ENCODE measurements at regions not wholly inside any gene's neighbourhood (a gene's known extent, or its start where the extent isn't known, plus 50 kb on each side); places are given as distances from the start of the nearest gene placed in this dataset.

- Histone ChIP-seq H3K79me2 (ENCODE audit: low read length) (no peaks in the 10 kb centered on the region), H3K27me3 (ENCODE audit: low read length) (no peaks in the 10 kb centered on the region), H3K27ac (ENCODE audit: low read length) (peak overlapping the region; percentile 44), H3F3A (ENCODE audit: low read length, unreplicated experiment) (no peaks in the 10 kb centered on the region), H4K20me1 (ENCODE audit: low read length) (no peaks in the 10 kb centered on the region), H2AFZ (ENCODE audit: low read length) (no peak overlapping the region), H3K9me2 (replicated peaks; ENCODE audit: low read length) (no peaks in the 10 kb centered on the region), H3K4me1 (ENCODE audit: insufficient read depth, low read length) (peaks cover 11% of the 10 kb centered on the region), H3K9me3 (ENCODE audit: low read length) (no peaks in the 10 kb centered on the region), H3K9ac (ENCODE audit: low read length) (no peak overlapping the region), H3K4me3 (ENCODE audit: low read length) (no peak overlapping the region), H3K36me3 (ENCODE audit: low read depth, low read length) (no peaks in the 10 kb centered on the region), H3K4me2 (ENCODE audit: low read length) (peak overlapping the region; percentile 23; the same call in 1 of the 2 replicates)
- intact Hi-C loops (cut with micrococcal nuclease), result no loop called here
- DNase-seq, result peak; percentile 53
- CTCF ChIA-PET, result no interaction called here
- no TSS peak for BruUV-seq (replicated peaks)
- no peak; the same call in 1 of the 2 replicates for ATAC-seq
- TF ChIP-seq EZH2phosphoT487 (IDR thresholded peaks at IDR 0.05; ENCODE audit: borderline replicate concordance, low read length) (no peak), CTCF (conservative IDR thresholded peaks at IDR 0.05; ENCODE audit: low read depth, low read length) (no peak), EZH2 (IDR thresholded peaks at IDR 0.05; ENCODE audit: low read length, unreplicated experiment) (no peak)
- POLR2A ChIA-PET (ENCODE audit: unreplicated experiment), result no interaction called here
Measured at GRCh38 chr4:14234307-14234706, 606.8 kb upstream of the BOD1L1 start.

- ChIA-PET POLR2A (ENCODE audit: unreplicated experiment) (no interaction called here), CTCF (no interaction called here)
- no peak for TF ChIP-seq CTCF (conservative IDR thresholded peaks at IDR 0.05; ENCODE audit: low read depth, low read length)
- TF ChIP-seq EZH2 (IDR thresholded peaks at IDR 0.05; ENCODE audit: low read length, unreplicated experiment), result no peak
- TF ChIP-seq EZH2phosphoT487 (IDR thresholded peaks at IDR 0.05; ENCODE audit: borderline replicate concordance, low read length), result no peak
- no TSS peak for BruUV-seq (replicated peaks)
- Histone ChIP-seq H3K9ac (ENCODE audit: low read length) (no peak overlapping the region), H3K27ac (ENCODE audit: low read length) (no peak overlapping the region), H3K27me3 (ENCODE audit: low read length) (no peaks in the 10 kb centered on the region), H3K9me3 (ENCODE audit: low read length) (no peaks in the 10 kb centered on the region), H2AFZ (ENCODE audit: low read length) (no peak overlapping the region), H3K79me2 (ENCODE audit: low read length) (no peaks in the 10 kb centered on the region), H3F3A (ENCODE audit: low read length, unreplicated experiment) (no peaks in the 10 kb centered on the region), H3K9me2 (replicated peaks; ENCODE audit: low read length) (no peaks in the 10 kb centered on the region), H3K4me3 (ENCODE audit: low read length) (no peak overlapping the region), H3K36me3 (ENCODE audit: low read depth, low read length) (no peaks in the 10 kb centered on the region), H4K20me1 (ENCODE audit: low read length) (no peaks in the 10 kb centered on the region), H3K4me1 (ENCODE audit: insufficient read depth, low read length) (peaks cover 11% of the 10 kb centered on the region), H3K4me2 (ENCODE audit: low read length) (no peak overlapping the region)
- ATAC-seq, result no peak
- DNase-seq, result no peak
- intact Hi-C loops (cut with micrococcal nuclease), result no loop called here
Measured at GRCh38 chr4:14236359-14236758, 608.8 kb upstream of the BOD1L1 start.

GRCh38 chr4:14237911-14238310 lies 610.4 kb upstream of the BOD1L1 start:
- Histone ChIP-seq H4K20me1 (ENCODE audit: low read length) (no peaks in the 10 kb centered on the region), H3K27ac (ENCODE audit: low read length) (no peak overlapping the region), H3K4me1 (ENCODE audit: insufficient read depth, low read length) (peaks cover 11% of the 10 kb centered on the region), H3K79me2 (ENCODE audit: low read length) (no peaks in the 10 kb centered on the region), H3K27me3 (ENCODE audit: low read length) (no peaks in the 10 kb centered on the region), H2AFZ (ENCODE audit: low read length) (no peak overlapping the region), H3K36me3 (ENCODE audit: low read depth, low read length) (no peaks in the 10 kb centered on the region), H3K9me2 (replicated peaks; ENCODE audit: low read length) (no peaks in the 10 kb centered on the region), H3K9ac (ENCODE audit: low read length) (no peak overlapping the region), H3K4me3 (ENCODE audit: low read length) (no peak overlapping the region), H3K9me3 (ENCODE audit: low read length) (no peaks in the 10 kb centered on the region), H3F3A (ENCODE audit: low read length, unreplicated experiment) (no peaks in the 10 kb centered on the region), H3K4me2 (ENCODE audit: low read length) (no peak overlapping the region)
- no TSS peak for BruUV-seq (replicated peaks)
- TF ChIP-seq EZH2phosphoT487 (IDR thresholded peaks at IDR 0.05; ENCODE audit: borderline replicate concordance, low read length), result no peak
- no peak for TF ChIP-seq CTCF (conservative IDR thresholded peaks at IDR 0.05; ENCODE audit: low read depth, low read length)
- no peak for TF ChIP-seq EZH2 (IDR thresholded peaks at IDR 0.05; ENCODE audit: low read length, unreplicated experiment)
- DNase-seq, result no peak
- intact Hi-C loops (cut with micrococcal nuclease), result no loop called here
- no peak for ATAC-seq
- CTCF ChIA-PET, result no interaction called here
- POLR2A ChIA-PET (ENCODE audit: unreplicated experiment), result no interaction called here
